ENCODE measurements at regions not wholly inside any gene's neighbourhood (a gene's known extent, or its start where the extent isn't known, plus 50 kb on each side); places are given as distances from the start of the nearest gene placed in this dataset.

DNA sequence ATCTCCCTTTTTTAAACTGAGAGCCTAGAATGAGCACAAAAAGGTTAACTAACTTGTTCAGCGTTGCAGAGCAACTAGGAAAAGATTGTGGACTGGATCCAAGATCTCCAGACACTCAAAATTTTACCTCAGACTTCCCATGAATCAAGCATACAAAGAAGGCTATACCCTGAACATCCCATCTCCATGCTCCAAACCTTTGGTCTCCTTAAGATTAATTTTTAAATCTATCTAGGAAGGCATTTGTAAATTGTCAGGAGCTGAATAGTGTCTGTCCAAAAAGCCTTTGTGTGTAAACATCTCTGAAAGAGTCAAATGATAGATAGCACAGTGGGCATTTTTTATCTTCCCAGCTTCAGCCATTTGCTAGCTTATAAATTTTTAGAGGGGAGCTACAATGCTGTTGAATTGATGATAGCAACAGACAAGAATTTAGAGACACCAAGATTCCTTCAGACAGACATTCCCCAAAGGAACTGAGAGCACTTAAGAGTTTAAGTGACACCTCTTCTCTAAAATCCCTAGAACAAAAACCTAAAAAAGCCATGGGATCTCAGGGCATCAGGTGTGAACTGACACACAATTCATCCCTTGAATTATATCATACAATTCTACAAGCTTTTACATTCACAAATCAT is 480.8 kb upstream of the FAM241A start:
- TF ChIP-seq POLR2AphosphoS5 (IDR thresholded peaks at IDR 0.05; ENCODE audit: borderline replicate concordance, low read depth, low read length) (no peak), EZH2 (IDR thresholded peaks at IDR 0.05) (no peak)

Data from SK-N-MC (cell line).